ENCODE measurements at regions not wholly inside any gene's neighbourhood (a gene's known extent, or its start where the extent isn't known, plus 50 kb on each side); places are given as distances from the start of the nearest gene placed in this dataset.

DNA sequence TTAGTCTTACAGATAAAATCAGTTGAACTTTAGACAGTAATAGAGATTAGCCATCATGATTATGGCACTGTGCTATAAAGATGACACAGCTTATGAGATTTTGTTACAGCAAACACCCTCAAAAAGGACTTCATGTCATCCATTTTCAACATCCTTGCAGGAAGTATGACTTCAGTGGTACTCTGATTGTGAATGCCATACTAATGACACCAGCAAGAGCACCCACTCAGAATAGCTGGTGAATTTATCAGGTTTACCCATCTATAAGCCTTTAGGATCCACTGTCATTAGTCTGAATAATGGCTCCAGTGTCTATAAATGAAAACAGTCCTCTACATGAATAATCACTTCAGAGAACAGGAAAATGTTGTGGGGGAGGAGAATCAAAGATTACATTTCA lies 615.2 kb downstream of the RPS29 start:
- CTCF ChIA-PET, result no interaction called here
- Histone ChIP-seq H3K9me3 (ENCODE audit: low read depth, low read length, poor library complexity, severe bottlenecking) (no peaks in the 10 kb centered on the region), H3K36me3 (ENCODE audit: insufficient read depth, low read length, poor library complexity, severe bottlenecking) (no peaks in the 10 kb centered on the region), H3K4me1 (ENCODE audit: insufficient read depth, low read length, poor library complexity, severe bottlenecking) (no peaks in the 10 kb centered on the region), H3K27ac (ENCODE audit: low read depth, low read length, poor library complexity, severe bottlenecking) (no peak overlapping the region), H3K27me3 (replicated peaks; ENCODE audit: insufficient read depth, low read depth, low read length, poor library complexity) (no peaks in the 10 kb centered on the region), H3K4me3 (ENCODE audit: low read depth, low read length, poor library complexity, severe bottlenecking) (no peak overlapping the region)
- DNase-seq (ENCODE audit: low spot score), result peak; percentile 58
- no TSS peak for BruUV-seq (replicated peaks)
- intact Hi-C loops (cut with micrococcal nuclease; ENCODE audit: unreplicated experiment), result no loop called here
- no peak for TF ChIP-seq EZH2 (IDR thresholded peaks at IDR 0.05; ENCODE audit: borderline replicate concordance, low read depth, low read length, poor library complexity, severe bottlenecking)
- TF ChIP-seq, protein P1, sequence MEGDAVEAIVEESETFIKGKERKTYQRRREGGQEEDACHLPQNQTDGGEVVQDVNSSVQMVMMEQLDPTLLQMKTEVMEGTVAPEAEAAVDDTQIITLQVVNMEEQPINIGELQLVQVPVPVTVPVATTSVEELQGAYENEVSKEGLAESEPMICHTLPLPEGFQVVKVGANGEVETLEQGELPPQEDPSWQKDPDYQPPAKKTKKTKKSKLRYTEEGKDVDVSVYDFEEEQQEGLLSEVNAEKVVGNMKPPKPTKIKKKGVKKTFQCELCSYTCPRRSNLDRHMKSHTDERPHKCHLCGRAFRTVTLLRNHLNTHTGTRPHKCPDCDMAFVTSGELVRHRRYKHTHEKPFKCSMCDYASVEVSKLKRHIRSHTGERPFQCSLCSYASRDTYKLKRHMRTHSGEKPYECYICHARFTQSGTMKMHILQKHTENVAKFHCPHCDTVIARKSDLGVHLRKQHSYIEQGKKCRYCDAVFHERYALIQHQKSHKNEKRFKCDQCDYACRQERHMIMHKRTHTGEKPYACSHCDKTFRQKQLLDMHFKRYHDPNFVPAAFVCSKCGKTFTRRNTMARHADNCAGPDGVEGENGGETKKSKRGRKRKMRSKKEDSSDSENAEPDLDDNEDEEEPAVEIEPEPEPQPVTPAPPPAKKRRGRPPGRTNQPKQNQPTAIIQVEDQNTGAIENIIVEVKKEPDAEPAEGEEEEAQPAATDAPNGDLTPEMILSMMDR (conservative IDR thresholded peaks at IDR 0.05; ENCODE audit: low read depth, low read length), result no peak
- POLR2A ChIA-PET (ENCODE audit: low non-redundant PET), result no interaction called here

DNA sequence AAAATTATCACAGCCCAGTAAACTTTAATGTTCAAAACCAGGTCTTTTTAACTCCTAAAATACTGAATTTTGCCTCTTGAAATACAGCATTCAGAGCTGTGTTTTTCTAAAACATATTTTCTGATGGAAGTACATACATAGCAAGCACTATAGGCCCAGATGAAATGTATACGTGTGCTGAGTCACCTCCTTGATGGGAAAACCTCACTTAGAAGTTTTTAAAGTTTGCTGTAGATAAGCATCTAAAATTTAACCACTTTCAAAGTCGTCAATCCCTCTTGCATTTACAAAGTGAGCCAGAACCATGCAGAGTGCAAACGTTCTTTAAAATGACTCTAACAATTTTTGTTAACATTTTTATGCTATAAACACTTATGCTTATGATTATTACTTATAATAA lies 618.8 kb downstream of the RPS29 start:
- ChIA-PET CTCF (no interaction called here), POLR2A (ENCODE audit: low non-redundant PET) (no interaction called here)
- intact Hi-C loops (cut with micrococcal nuclease; ENCODE audit: unreplicated experiment), result no loop called here

DNA sequence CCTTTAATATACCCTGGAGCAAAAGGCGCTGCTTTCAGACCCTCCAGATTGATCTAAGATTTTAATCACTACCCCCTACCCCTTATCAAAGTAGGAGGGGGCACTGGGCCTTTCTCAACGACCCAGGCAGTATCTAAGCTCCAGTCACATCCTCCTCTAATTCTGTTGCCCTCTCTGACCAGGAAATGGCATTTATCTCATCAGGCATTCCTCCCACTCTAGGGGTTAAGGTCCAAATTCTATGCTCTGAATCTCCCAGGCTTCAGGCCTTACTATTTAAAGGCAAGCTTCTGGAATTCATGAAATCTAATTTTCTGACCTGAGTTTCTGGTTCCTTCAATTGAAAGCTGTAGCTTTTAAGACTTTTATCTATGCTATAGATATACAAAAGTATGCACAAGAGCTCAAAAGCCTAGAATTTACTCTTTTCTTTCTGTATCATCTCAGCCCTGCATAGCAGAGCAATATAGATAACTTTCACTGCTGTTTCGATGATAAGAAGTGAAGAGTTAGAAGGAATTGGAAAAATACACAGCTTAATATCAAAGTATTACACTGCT lies 622.9 kb downstream of the RPS29 start:
- no peaks in the 10 kb centered on the region for H3K36me3 ChIP-seq (ENCODE audit: insufficient read depth, low read length, poor library complexity, severe bottlenecking)
- no peaks in the 10 kb centered on the region for H3K9me3 ChIP-seq (ENCODE audit: low read depth, low read length, poor library complexity, severe bottlenecking)
- POLR2A ChIA-PET (ENCODE audit: low non-redundant PET), result no interaction called here
- BruUV-seq (replicated peaks), result no TSS peak
- no peak overlapping the region for H3K4me3 ChIP-seq (ENCODE audit: low read depth, low read length, poor library complexity, severe bottlenecking)
- no peak for DNase-seq (ENCODE audit: low spot score)
- intact Hi-C loops (cut with micrococcal nuclease; ENCODE audit: unreplicated experiment), result no loop called here
- H3K27me3 ChIP-seq (replicated peaks; ENCODE audit: insufficient read depth, low read depth, low read length, poor library complexity), result no peaks in the 10 kb centered on the region
- TF ChIP-seq EZH2 (IDR thresholded peaks at IDR 0.05; ENCODE audit: borderline replicate concordance, low read depth, low read length, poor library complexity, severe bottlenecking), result no peak
- TF ChIP-seq, protein P1 (conservative IDR thresholded peaks at IDR 0.05; ENCODE audit: low read depth, low read length), result no peak
- CTCF ChIA-PET, result no interaction called here
- H3K27ac ChIP-seq (ENCODE audit: low read depth, low read length, poor library complexity, severe bottlenecking), result no peak overlapping the region
- H3K4me1 ChIP-seq (ENCODE audit: insufficient read depth, low read length, poor library complexity, severe bottlenecking), result no peaks in the 10 kb centered on the region

More for the DNA sequence above, 618.8 kb downstream of the RPS29 start:
- Histone ChIP-seq H3K27ac (ENCODE audit: low read depth, low read length, poor library complexity, severe bottlenecking) (no peak overlapping the region), H3K36me3 (ENCODE audit: insufficient read depth, low read length, poor library complexity, severe bottlenecking) (no peaks in the 10 kb centered on the region), H3K4me3 (ENCODE audit: low read depth, low read length, poor library complexity, severe bottlenecking) (no peak overlapping the region), H3K9me3 (ENCODE audit: low read depth, low read length, poor library complexity, severe bottlenecking) (no peaks in the 10 kb centered on the region), H3K4me1 (ENCODE audit: insufficient read depth, low read length, poor library complexity, severe bottlenecking) (no peaks in the 10 kb centered on the region), H3K27me3 (replicated peaks; ENCODE audit: insufficient read depth, low read depth, low read length, poor library complexity) (no peaks in the 10 kb centered on the region)
- no peak for DNase-seq (ENCODE audit: low spot score)
- no peak for TF ChIP-seq EZH2 (IDR thresholded peaks at IDR 0.05; ENCODE audit: borderline replicate concordance, low read depth, low read length, poor library complexity, severe bottlenecking)
- no TSS peak for BruUV-seq (replicated peaks)

DNA sequence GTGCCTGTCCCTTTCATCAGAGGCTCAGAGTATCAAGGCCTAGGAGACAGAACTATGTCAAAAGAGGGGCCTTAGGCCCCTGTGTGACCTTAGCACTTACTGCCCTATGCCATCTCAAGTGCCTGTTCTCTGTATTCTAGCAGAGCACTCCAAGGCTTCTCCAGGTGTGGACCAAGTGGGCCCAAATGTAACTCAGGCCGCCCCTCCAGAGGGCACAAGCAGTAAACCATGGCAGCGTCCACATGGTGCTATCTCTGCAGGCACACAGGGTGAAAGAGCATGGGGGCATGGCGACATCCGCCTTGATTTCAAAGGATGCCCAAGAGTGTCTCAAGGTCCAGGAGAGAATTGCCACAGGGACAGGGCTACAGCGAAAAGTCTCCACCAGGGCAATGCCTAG lies 628.7 kb downstream of the RPS29 start:
- POLR2A ChIA-PET (ENCODE audit: low non-redundant PET), result no interaction called here
- CTCF ChIA-PET, result no interaction called here
- H3K27ac ChIP-seq (ENCODE audit: low read depth, low read length, poor library complexity, severe bottlenecking), result no peak overlapping the region

More for the DNA sequence above, 628.7 kb downstream of the RPS29 start:
- no peak overlapping the region for H3K4me3 ChIP-seq (ENCODE audit: low read depth, low read length, poor library complexity, severe bottlenecking)
- no peaks in the 10 kb centered on the region for H3K4me1 ChIP-seq (ENCODE audit: insufficient read depth, low read length, poor library complexity, severe bottlenecking)
- H3K9me3 ChIP-seq (ENCODE audit: low read depth, low read length, poor library complexity, severe bottlenecking), result no peaks in the 10 kb centered on the region
- DNase-seq (ENCODE audit: low spot score), result no peak
- TF ChIP-seq EZH2 (IDR thresholded peaks at IDR 0.05; ENCODE audit: borderline replicate concordance, low read depth, low read length, poor library complexity, severe bottlenecking), result no peak
- TF ChIP-seq, protein P1 (conservative IDR thresholded peaks at IDR 0.05; ENCODE audit: low read depth, low read length), result no peak
- no peaks in the 10 kb centered on the region for H3K36me3 ChIP-seq (ENCODE audit: insufficient read depth, low read length, poor library complexity, severe bottlenecking)
- BruUV-seq (replicated peaks), result no TSS peak
- no peaks in the 10 kb centered on the region for H3K27me3 ChIP-seq (replicated peaks; ENCODE audit: insufficient read depth, low read depth, low read length, poor library complexity)
- intact Hi-C loops (cut with micrococcal nuclease; ENCODE audit: unreplicated experiment), result no loop called here
